GM18951 (cell line): ENCODE measurements at regions not wholly inside any gene's neighbourhood (a gene's known extent, or its start where the extent isn't known, plus 50 kb on each side); places are given as distances from the start of the nearest gene placed in this dataset.
"Not testable (repeated sequence)": the region's sequence is repeated elsewhere in the genome, so short reads cannot be mapped to it uniquely, and the experiment has no call there.

Source experiments
- POLR2A ChIP-seq: IDR thresholded peaks from 4 replicates; pipeline ENCODE4 v1.6.1; 2011; ENCODE audit warnings: mild to moderate bottlenecking; ENCODE audit not compliant: insufficient read length, insufficient read depth; ENCODE audit errors: extremely low read depth
- in situ Hi-C: fragments of 300-500 bp; cut with MboI; formaldehyde crosslinking; loops from one replicate; pipeline ENCODE4 v1.12.0; 2022; ENCODE audit warnings: low sequenced_read_pairs, mixed read lengths, inconsistent platforms; ENCODE audit not compliant: unreplicated experiment

- in situ Hi-C loops: no loop called here
- no peak for TF ChIP-seq POLR2A
Measured at GRCh38 chrX:139026406-139026805, 314.9 kb upstream of the FGF13 start.

- in situ Hi-C loops: no loop called here
- no peak for TF ChIP-seq POLR2A
Measured at GRCh38 chrX:139025816-139026215, 314.3 kb upstream of the FGF13 start.

- in situ Hi-C loops: no loop called here
- TF ChIP-seq POLR2A: no peak
Measured at GRCh38 chrX:139023531-139023930, 312.0 kb upstream of the FGF13 start.

GRCh38 chrX:139020801-139021200, 309.3 kb upstream of the FGF13 start:
- in situ Hi-C loops: no loop called here
- no peak for TF ChIP-seq POLR2A

- TF ChIP-seq POLR2A: no peak
- in situ Hi-C loops: no loop called here
Measured at GRCh38 chrX:139018436-139018835, 306.9 kb upstream of the FGF13 start.

- in situ Hi-C loops: no loop called here
- no peak for TF ChIP-seq POLR2A
Measured at GRCh38 chrX:139015627-139016026, 304.1 kb upstream of the FGF13 start.

GRCh38 chrX:139008185-139008584, 296.7 kb upstream of the FGF13 start:
- in situ Hi-C loops: no loop called here
- TF ChIP-seq POLR2A: no peak

GRCh38 chrX:139003856-139004527, 292.5 kb upstream of the FGF13 start:
- in situ Hi-C loops: not testable (repeated sequence)

- TF ChIP-seq POLR2A: no peak
- in situ Hi-C loops: no loop called here
Measured at GRCh38 chrX:139002319-139002718, 290.8 kb upstream of the FGF13 start.

- TF ChIP-seq POLR2A: no peak
- in situ Hi-C loops: no loop called here
Measured at GRCh38 chrX:138996268-138996667, 284.8 kb upstream of the FGF13 start.

- no peak for TF ChIP-seq POLR2A
- in situ Hi-C loops: no loop called here
Measured at GRCh38 chrX:138995458-138995857, 283.9 kb upstream of the FGF13 start.

- in situ Hi-C loops: not testable (repeated sequence)
Measured at GRCh38 chrX:138990425-138990824, 278.9 kb upstream of the FGF13 start.

GRCh38 chrX:138986866-138987265, 275.3 kb upstream of the FGF13 start:
- no peak for TF ChIP-seq POLR2A
- in situ Hi-C loops: no loop called here

- TF ChIP-seq POLR2A: no peak
- in situ Hi-C loops: no loop called here
Measured at GRCh38 chrX:138986235-138986634, 274.7 kb upstream of the FGF13 start.

- in situ Hi-C loops: no loop called here
- no peak for TF ChIP-seq POLR2A
Measured at GRCh38 chrX:138982365-138982764, 270.8 kb upstream of the FGF13 start.
